ENCODE measurements at regions not wholly inside any gene's neighbourhood (a gene's known extent, or its start where the extent isn't known, plus 50 kb on each side); places are given as distances from the start of the nearest gene placed in this dataset.

DNA sequence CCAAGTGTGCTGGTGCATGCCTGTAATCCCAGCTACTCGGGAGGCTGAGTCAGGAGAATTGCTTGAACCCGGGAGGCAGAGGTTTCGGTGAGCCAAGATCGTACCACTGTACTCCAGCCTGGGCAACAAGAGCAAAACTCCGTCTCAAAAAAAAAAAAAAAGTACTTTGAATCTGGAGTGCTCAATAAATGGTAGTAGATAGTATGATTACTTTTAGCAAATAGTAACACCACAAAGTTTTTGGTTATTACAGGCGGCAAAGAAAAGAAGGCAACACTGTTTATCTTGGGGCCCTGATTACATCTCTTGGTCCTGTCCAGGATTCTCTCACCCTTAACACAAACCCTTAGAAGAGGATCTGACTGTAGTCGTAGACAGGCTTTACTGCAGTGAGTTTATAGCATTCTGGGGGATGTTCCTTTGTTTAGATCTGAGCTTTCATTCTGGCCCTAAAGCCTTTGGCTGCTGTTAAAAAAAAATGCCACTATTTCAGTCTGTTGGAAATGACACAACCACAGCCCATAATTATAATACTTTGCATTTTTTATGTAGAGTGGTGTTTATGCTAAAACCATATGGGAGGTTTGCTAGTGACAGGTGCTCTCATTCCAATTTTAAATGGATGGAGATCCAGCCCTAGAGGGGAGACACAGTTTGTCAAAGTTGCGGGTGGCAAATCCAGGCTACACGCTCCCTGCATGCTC is 79.7 kb upstream of the SLC2A1 start:
- TF ChIP-seq, protein P1, sequence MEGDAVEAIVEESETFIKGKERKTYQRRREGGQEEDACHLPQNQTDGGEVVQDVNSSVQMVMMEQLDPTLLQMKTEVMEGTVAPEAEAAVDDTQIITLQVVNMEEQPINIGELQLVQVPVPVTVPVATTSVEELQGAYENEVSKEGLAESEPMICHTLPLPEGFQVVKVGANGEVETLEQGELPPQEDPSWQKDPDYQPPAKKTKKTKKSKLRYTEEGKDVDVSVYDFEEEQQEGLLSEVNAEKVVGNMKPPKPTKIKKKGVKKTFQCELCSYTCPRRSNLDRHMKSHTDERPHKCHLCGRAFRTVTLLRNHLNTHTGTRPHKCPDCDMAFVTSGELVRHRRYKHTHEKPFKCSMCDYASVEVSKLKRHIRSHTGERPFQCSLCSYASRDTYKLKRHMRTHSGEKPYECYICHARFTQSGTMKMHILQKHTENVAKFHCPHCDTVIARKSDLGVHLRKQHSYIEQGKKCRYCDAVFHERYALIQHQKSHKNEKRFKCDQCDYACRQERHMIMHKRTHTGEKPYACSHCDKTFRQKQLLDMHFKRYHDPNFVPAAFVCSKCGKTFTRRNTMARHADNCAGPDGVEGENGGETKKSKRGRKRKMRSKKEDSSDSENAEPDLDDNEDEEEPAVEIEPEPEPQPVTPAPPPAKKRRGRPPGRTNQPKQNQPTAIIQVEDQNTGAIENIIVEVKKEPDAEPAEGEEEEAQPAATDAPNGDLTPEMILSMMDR (IDR thresholded peaks at IDR 0.05; ENCODE audit: insufficient read depth, low read length): no peak

GRCh38 chr1:43037466-43037865 is 78.8 kb upstream of the SLC2A1 start:
- no peak overlapping the region for H3K4me3 ChIP-seq (ENCODE audit: low read depth, low read length)
- DNase-seq (ENCODE audit: low read depth): no peak
- TF ChIP-seq, protein P1 (IDR thresholded peaks at IDR 0.05; ENCODE audit: insufficient read depth, low read length): no peak

More for the DNA sequence above, 79.7 kb upstream of the SLC2A1 start:
- no peak for DNase-seq (ENCODE audit: low read depth)
- H3K4me3 ChIP-seq (ENCODE audit: low read depth, low read length): no peak overlapping the region

GRCh38 chr1:43036932-43037331 is 78.3 kb upstream of the SLC2A1 start:
- TF ChIP-seq, protein P1 (IDR thresholded peaks at IDR 0.05; ENCODE audit: insufficient read depth, low read length): no peak
- H3K4me3 ChIP-seq (ENCODE audit: low read depth, low read length): no peak overlapping the region
- DNase-seq (ENCODE audit: low read depth): no peak

DNA sequence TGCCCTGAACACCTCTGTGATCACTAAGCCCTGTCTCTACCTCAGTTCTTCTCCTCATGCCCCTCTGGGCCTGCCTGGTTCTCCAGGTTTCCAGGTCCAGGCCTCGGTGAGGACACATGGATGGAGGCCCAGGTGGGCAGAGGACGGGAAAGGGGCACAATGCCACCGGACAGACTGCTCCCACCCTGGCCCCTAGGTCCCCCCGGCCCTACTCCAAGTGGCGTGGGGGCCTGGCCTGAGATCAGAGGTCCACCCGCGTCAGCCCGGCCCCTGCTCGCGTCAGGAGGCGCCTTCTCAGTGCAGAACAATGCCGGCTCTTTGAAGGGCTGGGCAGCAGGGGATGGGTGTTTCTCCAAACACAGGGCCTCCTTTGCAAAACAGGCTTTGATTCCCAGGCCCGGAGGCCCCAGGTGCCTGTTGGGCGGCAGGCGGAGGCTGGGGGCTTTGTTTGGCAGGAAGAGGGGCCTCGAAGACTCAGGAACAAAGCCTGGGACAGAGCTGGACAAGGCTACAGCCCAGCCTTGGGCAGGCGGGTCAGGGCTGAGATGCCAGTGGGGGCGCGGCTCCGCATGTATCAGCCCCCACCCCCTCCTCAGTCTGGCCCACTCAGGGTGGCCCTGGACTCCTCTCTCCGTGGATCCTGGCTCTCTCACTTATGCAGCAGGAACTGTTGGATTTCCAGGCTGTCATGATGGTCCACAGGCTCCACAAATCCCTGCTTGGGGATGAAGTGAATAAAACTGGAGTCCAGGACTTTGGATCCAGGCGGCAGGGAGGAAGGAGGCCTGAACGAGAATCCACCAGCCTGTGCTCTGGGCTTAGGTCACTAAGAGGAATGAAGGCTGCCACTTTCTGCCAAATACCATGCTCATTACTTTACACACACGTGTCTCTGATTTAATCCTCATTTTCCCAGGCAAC is 77.4 kb upstream of the SLC2A1 start:
- no peak overlapping the region for H3K4me3 ChIP-seq (ENCODE audit: low read depth, low read length)
- TF ChIP-seq, protein P1 (IDR thresholded peaks at IDR 0.05; ENCODE audit: insufficient read depth, low read length): no peak
- DNase-seq (ENCODE audit: low read depth): no peak

DNA sequence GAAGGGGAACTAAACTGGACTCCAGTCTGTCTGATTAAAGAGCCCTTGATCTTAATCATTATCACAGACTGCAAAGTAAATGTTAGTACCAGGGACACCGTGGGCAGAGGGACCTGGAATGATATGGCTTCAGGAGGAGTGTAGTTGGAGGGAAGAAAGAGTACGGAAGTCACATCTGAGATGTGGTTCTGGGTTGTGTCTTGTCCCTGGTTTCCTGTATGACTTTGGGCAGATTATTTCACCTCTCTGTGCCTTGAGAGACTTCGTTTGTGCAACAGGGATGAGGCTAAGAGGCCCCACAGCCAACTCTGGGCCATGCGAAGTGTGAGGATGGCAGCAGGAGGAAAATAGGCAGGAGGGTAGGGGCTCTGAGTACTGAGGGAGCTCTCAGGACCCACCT is 76.1 kb upstream of the SLC2A1 start:
- TF ChIP-seq, protein P1 (IDR thresholded peaks at IDR 0.05; ENCODE audit: insufficient read depth, low read length): no peak
- H3K4me3 ChIP-seq (ENCODE audit: low read depth, low read length): no peak overlapping the region
- DNase-seq (ENCODE audit: low read depth): no peak

DNA sequence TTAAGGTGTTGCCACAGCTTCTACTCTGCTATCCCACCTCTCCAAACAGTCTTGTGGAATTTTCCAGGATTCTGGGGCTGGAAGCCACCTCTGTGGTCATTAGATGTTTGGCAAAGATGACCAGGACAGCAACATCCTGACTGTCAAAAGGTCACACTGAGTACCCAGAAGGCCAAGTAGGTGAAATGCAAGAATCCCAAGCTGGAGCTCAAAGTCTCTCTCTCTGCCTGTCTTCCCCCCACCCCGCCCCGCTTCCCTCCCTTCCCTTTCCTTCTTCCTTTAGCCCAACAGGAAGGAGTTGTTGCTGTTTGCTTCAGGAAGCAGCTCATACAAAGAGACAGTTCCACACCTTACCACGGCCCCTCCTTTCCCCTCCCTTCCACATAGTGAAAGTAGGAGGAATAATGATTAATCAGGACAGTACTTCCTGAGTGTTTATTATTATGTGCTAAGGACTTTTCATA is 75.6 kb upstream of the SLC2A1 start:
- TF ChIP-seq, protein P1 (IDR thresholded peaks at IDR 0.05; ENCODE audit: insufficient read depth, low read length): no peak
- DNase-seq (ENCODE audit: low read depth): no peak
- H3K4me3 ChIP-seq (ENCODE audit: low read depth, low read length): no peak overlapping the region

All from fibroblast of the aortic adventitia (primary cell).